ENCODE measurements at regions not wholly inside any gene's neighbourhood (a gene's known extent, or its start where the extent isn't known, plus 50 kb on each side); places are given as distances from the start of the nearest gene placed in this dataset.

GRCh38 chrX:115493015-115493414 lies 68.0 kb upstream of the PLS3 start:
- Mint-ChIP-seq H3K27me3 (peaks cover 40% of the 10 kb centered on the region), H3K4me3 (no peak overlapping the region), H3K4me1 (ENCODE audit: low read depth) (no peaks in the 10 kb centered on the region), H3K36me3 (ENCODE audit: low read depth) (no peaks in the 10 kb centered on the region), H3K27ac (no peak overlapping the region), H3K9me3 (no peaks in the 10 kb centered on the region)
- no peak for DNase-seq

- Mint-ChIP-seq H3K27ac (no peak overlapping the region), H3K9me3 (no peaks in the 10 kb centered on the region), H3K36me3 (ENCODE audit: low read depth) (no peaks in the 10 kb centered on the region), H3K4me3 (no peak overlapping the region), H3K27me3 (peaks cover 33% of the 10 kb centered on the region), H3K4me1 (ENCODE audit: low read depth) (no peaks in the 10 kb centered on the region)
- DNase-seq = no peak
Measured at GRCh38 chrX:115494161-115494560, 66.8 kb upstream of the PLS3 start.

DNA sequence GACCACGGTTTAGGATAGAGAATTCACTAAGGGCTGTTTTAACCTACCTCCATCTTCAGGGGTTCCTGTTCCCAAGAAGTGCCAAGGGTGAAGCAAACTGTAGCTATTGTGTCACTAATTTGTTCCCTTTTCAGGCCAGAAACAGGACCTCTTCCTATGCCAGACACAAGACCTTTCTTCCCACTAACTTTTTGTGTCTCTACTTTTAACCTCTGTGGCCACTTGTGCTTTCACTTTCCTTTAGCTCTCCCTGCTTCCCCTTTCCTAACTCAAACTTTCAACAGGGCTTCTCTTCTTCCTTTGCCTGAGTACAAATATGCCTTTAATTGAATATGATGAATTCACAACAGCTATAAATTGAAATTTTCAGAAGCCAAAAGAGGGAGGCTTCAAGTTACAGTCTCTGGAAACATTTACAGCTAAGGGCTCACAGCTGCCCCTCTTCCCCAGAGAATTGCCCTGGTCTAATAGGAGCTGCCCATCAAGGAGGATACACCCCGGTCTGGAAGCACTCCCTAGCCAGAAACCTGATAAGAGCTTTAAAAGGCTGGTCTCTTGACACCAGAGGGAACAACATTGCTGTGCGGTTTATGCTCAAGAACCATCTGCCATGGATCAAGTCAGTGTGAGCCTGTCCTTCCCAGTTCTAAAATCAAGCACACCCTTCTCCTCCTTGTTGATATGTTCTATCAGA lies 61.7 kb upstream of the PLS3 start:
- Mint-ChIP-seq H3K9me3 (no peaks in the 10 kb centered on the region), H3K4me1 (ENCODE audit: low read depth) (no peaks in the 10 kb centered on the region), H3K36me3 (ENCODE audit: low read depth) (no peaks in the 10 kb centered on the region), H3K4me3 (no peak overlapping the region), H3K27me3 (peaks cover 21% of the 10 kb centered on the region), H3K27ac (no peak overlapping the region)
- no peak for DNase-seq

- H3K27me3 Mint-ChIP-seq = peaks cover 20% of the 10 kb centered on the region
- H3K9me3 Mint-ChIP-seq = no peaks in the 10 kb centered on the region
- H3K4me3 Mint-ChIP-seq = no peak overlapping the region
- no peaks in the 10 kb centered on the region for H3K4me1 Mint-ChIP-seq (ENCODE audit: low read depth)
- H3K36me3 Mint-ChIP-seq (ENCODE audit: low read depth) = no peaks in the 10 kb centered on the region
- no peak overlapping the region for H3K27ac Mint-ChIP-seq
- no peak for DNase-seq
Measured at GRCh38 chrX:115503099-115503498, 57.9 kb upstream of the PLS3 start.

DNA sequence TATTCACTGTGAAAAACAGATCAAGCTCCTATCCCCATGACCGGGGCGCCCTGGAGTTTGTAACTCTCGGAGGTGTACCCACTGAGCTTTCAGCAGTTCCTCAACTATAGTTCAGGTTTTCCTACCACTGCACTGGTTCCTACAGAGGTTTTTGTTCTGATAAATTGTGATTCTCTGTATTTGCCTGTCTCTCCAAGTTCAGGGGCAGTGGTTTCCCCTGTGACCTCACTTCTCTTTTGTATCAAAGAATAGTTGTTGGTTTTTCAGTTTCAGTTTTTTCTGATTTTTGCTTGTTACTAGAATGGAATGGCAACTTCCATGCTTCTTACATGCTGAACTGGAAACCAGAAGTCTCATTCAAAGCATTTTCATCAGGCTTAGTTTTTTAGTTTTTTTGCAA lies 56.8 kb upstream of the PLS3 start:
- H3K27me3 Mint-ChIP-seq = peaks cover 20% of the 10 kb centered on the region
- no peak overlapping the region for H3K27ac Mint-ChIP-seq
- no peak for DNase-seq
- H3K4me3 Mint-ChIP-seq = no peak overlapping the region
- H3K4me1 Mint-ChIP-seq (ENCODE audit: low read depth) = no peaks in the 10 kb centered on the region
- peaks cover 2% of the 10 kb centered on the region for H3K9me3 Mint-ChIP-seq
- H3K36me3 Mint-ChIP-seq (ENCODE audit: low read depth) = no peaks in the 10 kb centered on the region
